GM12878 (cell line): ENCODE measurements at regions not wholly inside any gene's neighbourhood (a gene's known extent, or its start where the extent isn't known, plus 50 kb on each side); places are given as distances from the start of the nearest gene placed in this dataset.

ENCODE experiments used
- ATAC-seq: fragments of 200-7000 bp; cut with Tn5 transposase; 3 replicates; pipeline ENCODE4 v1.9.1; 2020; ENCODE audit warnings: mild to moderate bottlenecking, moderate library complexity
- BruUV-seq: library from RNA; stranded (reverse); fragments of 400-500 nt; replicated peaks from 2 replicates; lab custom pipeline; 2021; lab: Mats Ljungman, UMichigan
- CTCF ChIA-PET: fragments of 300-600 bp; sonication (Branson Sonifier 250); formaldehyde crosslinking; extraction: SDS; loops from one replicate; lab custom pipeline; 2021; ENCODE audit warnings: inconsistent platforms; lab: Yijun Ruan, JAX
- POLR2A ChIA-PET: fragments of 350-600 bp; formaldehyde crosslinking; extraction: SDS; loops from one replicate; lab custom pipeline; 2021; ENCODE audit warnings: inconsistent platforms; lab: Charles Lee
- RAD21 ChIA-PET: fragments of 300-600 bp; sonication (Branson Sonifier 250); formaldehyde crosslinking; loops from one replicate; lab custom pipeline; 2023; ENCODE audit warnings: antibody characterized with exemption; ENCODE audit not compliant: unreplicated experiment; lab: Charles Lee
- SMC1A ChIA-PET: fragments of 300-600 bp; sonication (Branson Sonifier 250); formaldehyde crosslinking; loops from one replicate; lab custom pipeline; 2023; ENCODE audit not compliant: unreplicated experiment, uncharacterized antibody; lab: Charles Lee
- DNase-seq: peaks from one replicate; pipeline ENCODE4 v3.0.0-alpha.2; 2011; ENCODE audit warnings: low read depth, low spot score
- FAIRE-seq: peaks from 3 replicates; lab custom pipeline; 2011; peaks lifted over from hg19 to GRCh38; lab: Jason Lieb, UNC
- H2AFZ ChIP-seq: 2 replicates; pipeline ENCODE4 v1.6.0; 2011; ENCODE audit warnings: low read depth, low read length, control low read depth; ENCODE audit not compliant: control insufficient read depth
- H3K27ac ChIP-seq: 2 replicates; pipeline ENCODE4 v1.5.1; 2011; ENCODE audit warnings: control low read depth; ENCODE audit not compliant: control insufficient read depth, insufficient read depth
- H3K27me3 ChIP-seq, 2 experiments: replicated peaks in 1 of 2; 2 replicates each; pipeline versions ENCODE4 v1.6.0 to v1.6.1; 2011; ENCODE audit warnings: low read length in 1 of 2; ENCODE audit not compliant: control insufficient read depth in 2 of 2, insufficient read depth in 2 of 2
- H3K36me3 ChIP-seq, 2 experiments: 2 replicates each; pipeline ENCODE4 v1.5.1; 2011; ENCODE audit warnings: low read length in 1 of 2; ENCODE audit not compliant: control insufficient read depth in 2 of 2, insufficient read depth in 2 of 2
- H3K4me1 ChIP-seq: 2 replicates; pipeline ENCODE4 v1.6.1; 2011; ENCODE audit warnings: mild to moderate bottlenecking, low read length, moderate library complexity, mixed read lengths; ENCODE audit not compliant: control insufficient read depth, insufficient read depth
- H3K4me2 ChIP-seq: 2 replicates; pipeline ENCODE4 v1.6.0; 2011; ENCODE audit warnings: control low read depth; ENCODE audit not compliant: control insufficient read depth, insufficient read depth
- H3K4me3 ChIP-seq: fragments of 200-600 bp; sonication (generic); 2 replicates; pipeline ENCODE4 v1.5.1; 2016
- H3K79me2 ChIP-seq: 2 replicates; pipeline ENCODE4 v1.6.0; 2011; ENCODE audit warnings: low read length; ENCODE audit not compliant: control insufficient read depth, insufficient read depth
- H3K9ac ChIP-seq: 2 replicates; pipeline ENCODE4 v1.8.0; 2011; ENCODE audit warnings: low read length, control low read depth, mixed read lengths; ENCODE audit not compliant: control insufficient read depth, insufficient read depth
- H3K9me3 ChIP-seq: replicated peaks from 3 replicates; pipeline ENCODE4 v1.5.1; 2011; ENCODE audit warnings: mild to moderate bottlenecking, low read length; ENCODE audit not compliant: control insufficient read depth, insufficient read depth
- H4K20me1 ChIP-seq: 2 replicates; pipeline ENCODE4 v1.6.0; 2011; ENCODE audit not compliant: control insufficient read depth, insufficient read depth
- CHD1 ChIP-seq: IDR thresholded peaks from 2 replicates; pipeline ENCODE4 v1.6.1; 2012; ENCODE audit warnings: low read depth, low read length, improper control_type of control experiment
- IKZF1 ChIP-seq: fragments of 450-650 bp; conservative IDR thresholded peaks from 2 replicates; pipeline ENCODE4 v1.6.1; 2017; ENCODE audit warnings: antibody characterized with exemption, mild to moderate bottlenecking
- KLF5 ChIP-seq: fragments of 450-650 bp; IDR thresholded peaks from 2 replicates; pipeline ENCODE4 v1.6.1; 2014; ENCODE audit warnings: mild to moderate bottlenecking; ENCODE audit not compliant: partially characterized antibody
- POU2F2 ChIP-seq: IDR thresholded peaks from 3 replicates; pipeline ENCODE4 v1.6.1; 2011; ENCODE audit warnings: low read depth, mild to moderate bottlenecking, low read length, borderline replicate concordance
- RAD51 ChIP-seq: fragments of 450-650 bp; IDR thresholded peaks from 2 replicates; pipeline ENCODE4 v1.6.1; 2016; ENCODE audit warnings: moderate library complexity, mild to moderate bottlenecking, inconsistent platforms
- SUPT20H ChIP-seq: IDR thresholded peaks from 2 replicates; pipeline ENCODE4 v1.6.1; 2011; ENCODE audit warnings: low read depth, mild to moderate bottlenecking, low read length, moderate library complexity, borderline replicate concordance; ENCODE audit not compliant: control insufficient read depth
- TCF12 ChIP-seq: IDR thresholded peaks from 2 replicates; pipeline ENCODE4 v1.6.1; 2011; ENCODE audit warnings: low read depth, mild to moderate bottlenecking, low read length
- ZSCAN29 ChIP-seq: fragments of 450-650 bp; IDR thresholded peaks from 2 replicates; pipeline ENCODE4 v1.6.1; 2017; ENCODE audit warnings: mild to moderate bottlenecking, moderate library complexity
- WGBS: methylation state at CpG from one replicate; pipeline ENCODE4 v1.1.6; 2016; ENCODE audit warnings: low lambda C conversion rate; ENCODE audit not compliant: insufficient replicate concordance, insufficient coverage; ENCODE audit errors: missing lambda C conversion rate; 5-methylcytosine and 5-hydroxymethylcytosine counted together
- in situ Hi-C: fragments of 300-500 bp; cut with MboI; formaldehyde crosslinking; loops from 9 replicates; pipeline ENCODE4 v1.14.3; 2018; ENCODE audit warnings: mixed read lengths
- intact Hi-C: fragments of 100-400 bp; cut with micrococcal nuclease; formaldehyde crosslinking; loops from one replicate; pipeline ENCODE4 v1.14.2; 2022; ENCODE audit not compliant: unreplicated experiment
- TF ChIP-seq, protein P1 (sequence below): fragments of 450-650 bp; IDR thresholded peaks from 2 replicates; pipeline ENCODE4 v1.6.1; 2017; ENCODE audit warnings: mild to moderate bottlenecking, moderate library complexity
- TF ChIP-seq, protein P2 (sequence below): fragments of 450-650 bp; IDR thresholded peaks from 2 replicates; pipeline ENCODE4 v1.6.1; 2016; ENCODE audit warnings: mild to moderate bottlenecking, moderate library complexity, borderline replicate concordance

DNA sequence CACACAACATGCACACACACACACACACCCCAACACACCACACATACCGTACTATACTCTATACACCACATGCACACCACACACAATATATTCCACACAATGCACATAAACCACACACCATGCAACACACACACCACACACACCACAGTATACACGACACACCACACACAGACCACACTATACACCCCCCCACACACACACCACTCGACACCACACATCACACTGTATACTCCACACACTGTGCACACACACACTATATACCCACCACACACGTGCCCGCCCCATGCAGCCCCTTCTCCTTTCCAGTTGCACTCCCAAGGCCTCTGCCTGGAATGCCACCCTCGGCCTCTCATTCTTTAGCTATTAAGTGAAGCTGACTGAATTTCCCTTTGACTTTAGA, 148.2 kb upstream of the NOCT start:
- Histone ChIP-seq H3K36me3 (no peaks in the 10 kb centered on the region), H3K79me2 (no peaks in the 10 kb centered on the region), H2AFZ (no peak overlapping the region), H3K4me3 (no peak overlapping the region), H4K20me1 (no peaks in the 10 kb centered on the region), H3K4me2 (no peak overlapping the region), H3K27me3 (no peaks in the 10 kb centered on the region)
- intact Hi-C loops, result no loop called here
- no peak for ATAC-seq
- RAD21 ChIA-PET, result no interaction called here
- CTCF ChIA-PET, result no interaction called here
- SMC1A ChIA-PET, result no interaction called here
- 39% methylated on average over 6 of the region's 6 CpGs for WGBS
- no TSS peak for BruUV-seq
- TF ChIP-seq TCF12 (no peak), IKZF1 (no peak), POU2F2 (no peak), ZSCAN29 (no peak), RAD51 (no peak), SUPT20H (no peak), CHD1 (no peak)
- TF ChIP-seq, all 136 proteins: peak for 0
- Histone ChIP-seq H3K4me1 (no peaks in the 10 kb centered on the region), H3K27ac (no peak overlapping the region), H3K9ac (no peak overlapping the region), H3K9me3 (no peaks in the 10 kb centered on the region)
- in situ Hi-C loops, result no loop called here
- DNase-seq, result no peak
- no peak for FAIRE-seq
- POLR2A ChIA-PET, result no interaction called here

DNA sequence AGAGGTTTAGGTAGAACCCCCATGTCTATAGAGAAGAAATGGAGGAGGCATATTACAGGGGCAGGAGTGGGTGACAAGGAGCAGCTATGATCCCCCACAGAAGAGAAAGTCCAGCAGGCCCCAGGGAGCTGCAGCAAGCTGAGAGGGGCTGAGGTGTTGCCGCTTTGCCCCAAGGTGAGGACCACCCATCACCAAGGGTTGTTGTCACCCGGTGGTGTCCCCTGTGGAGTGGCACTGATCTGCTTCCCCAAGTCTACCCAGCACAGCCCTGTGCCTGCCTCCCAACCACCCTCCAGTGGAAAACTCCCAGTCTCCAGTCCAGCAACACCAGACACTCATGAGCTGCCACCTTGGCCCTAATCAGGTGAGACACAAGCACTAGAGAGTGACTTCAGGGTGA, 149.3 kb upstream of the NOCT start:
- ATAC-seq, result no peak; the same call in 2 of the 3 replicates
- Histone ChIP-seq H3K4me3 (no peak overlapping the region), H4K20me1 (no peaks in the 10 kb centered on the region), H3K9ac (no peak overlapping the region), H3K27me3 (no peaks in the 10 kb centered on the region), H3K36me3 (no peaks in the 10 kb centered on the region), H3K4me2 (no peak overlapping the region), H2AFZ (no peak overlapping the region), H3K27ac (no peak overlapping the region), H3K9me3 (no peaks in the 10 kb centered on the region), H3K4me1 (no peaks in the 10 kb centered on the region), H3K79me2 (no peaks in the 10 kb centered on the region)
- FAIRE-seq, result no peak
- no TSS peak for BruUV-seq
- ChIA-PET RAD21 (no interaction called here), SMC1A (no interaction called here), CTCF (no interaction called here), POLR2A (no interaction called here)
- 77% methylated on average over 2 of the region's 2 CpGs for WGBS
- no peak for DNase-seq
- intact Hi-C loops, result no loop called here
- in situ Hi-C loops, result no loop called here
- no peak for TF ChIP-seq KLF5
- TF ChIP-seq, protein P1, sequence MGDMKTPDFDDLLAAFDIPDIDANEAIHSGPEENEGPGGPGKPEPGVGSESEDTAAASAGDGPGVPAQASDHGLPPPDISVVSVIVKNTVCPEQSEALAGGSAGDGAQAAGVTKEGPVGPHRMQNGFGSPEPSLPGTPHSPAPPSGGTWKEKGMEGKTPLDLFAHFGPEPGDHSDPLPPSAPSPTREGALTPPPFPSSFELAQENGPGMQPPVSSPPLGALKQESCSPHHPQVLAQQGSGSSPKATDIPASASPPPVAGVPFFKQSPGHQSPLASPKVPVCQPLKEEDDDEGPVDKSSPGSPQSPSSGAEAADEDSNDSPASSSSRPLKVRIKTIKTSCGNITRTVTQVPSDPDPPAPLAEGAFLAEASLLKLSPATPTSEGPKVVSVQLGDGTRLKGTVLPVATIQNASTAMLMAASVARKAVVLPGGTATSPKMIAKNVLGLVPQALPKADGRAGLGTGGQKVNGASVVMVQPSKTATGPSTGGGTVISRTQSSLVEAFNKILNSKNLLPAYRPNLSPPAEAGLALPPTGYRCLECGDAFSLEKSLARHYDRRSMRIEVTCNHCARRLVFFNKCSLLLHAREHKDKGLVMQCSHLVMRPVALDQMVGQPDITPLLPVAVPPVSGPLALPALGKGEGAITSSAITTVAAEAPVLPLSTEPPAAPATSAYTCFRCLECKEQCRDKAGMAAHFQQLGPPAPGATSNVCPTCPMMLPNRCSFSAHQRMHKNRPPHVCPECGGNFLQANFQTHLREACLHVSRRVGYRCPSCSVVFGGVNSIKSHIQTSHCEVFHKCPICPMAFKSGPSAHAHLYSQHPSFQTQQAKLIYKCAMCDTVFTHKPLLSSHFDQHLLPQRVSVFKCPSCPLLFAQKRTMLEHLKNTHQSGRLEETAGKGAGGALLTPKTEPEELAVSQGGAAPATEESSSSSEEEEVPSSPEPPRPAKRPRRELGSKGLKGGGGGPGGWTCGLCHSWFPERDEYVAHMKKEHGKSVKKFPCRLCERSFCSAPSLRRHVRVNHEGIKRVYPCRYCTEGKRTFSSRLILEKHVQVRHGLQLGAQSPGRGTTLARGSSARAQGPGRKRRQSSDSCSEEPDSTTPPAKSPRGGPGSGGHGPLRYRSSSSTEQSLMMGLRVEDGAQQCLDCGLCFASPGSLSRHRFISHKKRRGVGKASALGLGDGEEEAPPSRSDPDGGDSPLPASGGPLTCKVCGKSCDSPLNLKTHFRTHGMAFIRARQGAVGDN, result no peak
- TF ChIP-seq, protein P2, sequence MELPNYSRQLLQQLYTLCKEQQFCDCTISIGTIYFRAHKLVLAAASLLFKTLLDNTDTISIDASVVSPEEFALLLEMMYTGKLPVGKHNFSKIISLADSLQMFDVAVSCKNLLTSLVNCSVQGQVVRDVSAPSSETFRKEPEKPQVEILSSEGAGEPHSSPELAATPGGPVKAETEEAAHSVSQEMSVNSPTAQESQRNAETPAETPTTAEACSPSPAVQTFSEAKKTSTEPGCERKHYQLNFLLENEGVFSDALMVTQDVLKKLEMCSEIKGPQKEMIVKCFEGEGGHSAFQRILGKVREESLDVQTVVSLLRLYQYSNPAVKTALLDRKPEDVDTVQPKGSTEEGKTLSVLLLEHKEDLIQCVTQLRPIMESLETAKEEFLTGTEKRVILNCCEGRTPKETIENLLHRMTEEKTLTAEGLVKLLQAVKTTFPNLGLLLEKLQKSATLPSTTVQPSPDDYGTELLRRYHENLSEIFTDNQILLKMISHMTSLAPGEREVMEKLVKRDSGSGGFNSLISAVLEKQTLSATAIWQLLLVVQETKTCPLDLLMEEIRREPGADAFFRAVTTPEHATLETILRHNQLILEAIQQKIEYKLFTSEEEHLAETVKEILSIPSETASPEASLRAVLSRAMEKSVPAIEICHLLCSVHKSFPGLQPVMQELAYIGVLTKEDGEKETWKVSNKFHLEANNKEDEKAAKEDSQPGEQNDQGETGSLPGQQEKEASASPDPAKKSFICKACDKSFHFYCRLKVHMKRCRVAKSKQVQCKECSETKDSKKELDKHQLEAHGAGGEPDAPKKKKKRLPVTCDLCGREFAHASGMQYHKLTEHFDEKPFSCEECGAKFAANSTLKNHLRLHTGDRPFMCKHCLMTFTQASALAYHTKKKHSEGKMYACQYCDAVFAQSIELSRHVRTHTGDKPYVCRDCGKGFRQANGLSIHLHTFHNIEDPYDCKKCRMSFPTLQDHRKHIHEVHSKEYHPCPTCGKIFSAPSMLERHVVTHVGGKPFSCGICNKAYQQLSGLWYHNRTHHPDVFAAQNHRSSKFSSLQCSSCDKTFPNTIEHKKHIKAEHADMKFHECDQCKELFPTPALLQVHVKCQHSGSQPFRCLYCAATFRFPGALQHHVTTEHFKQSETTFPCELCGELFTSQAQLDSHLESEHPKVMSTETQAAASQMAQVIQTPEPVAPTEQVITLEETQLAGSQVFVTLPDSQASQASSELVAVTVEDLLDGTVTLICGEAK, result no peak
